ENCODE measurements at regions not wholly inside any gene's neighbourhood (a gene's known extent, or its start where the extent isn't known, plus 50 kb on each side); places are given as distances from the start of the nearest gene placed in this dataset.
A peak's percentile ranks its signal among the peaks of the same experiment; 100 is the strongest.

DNA sequence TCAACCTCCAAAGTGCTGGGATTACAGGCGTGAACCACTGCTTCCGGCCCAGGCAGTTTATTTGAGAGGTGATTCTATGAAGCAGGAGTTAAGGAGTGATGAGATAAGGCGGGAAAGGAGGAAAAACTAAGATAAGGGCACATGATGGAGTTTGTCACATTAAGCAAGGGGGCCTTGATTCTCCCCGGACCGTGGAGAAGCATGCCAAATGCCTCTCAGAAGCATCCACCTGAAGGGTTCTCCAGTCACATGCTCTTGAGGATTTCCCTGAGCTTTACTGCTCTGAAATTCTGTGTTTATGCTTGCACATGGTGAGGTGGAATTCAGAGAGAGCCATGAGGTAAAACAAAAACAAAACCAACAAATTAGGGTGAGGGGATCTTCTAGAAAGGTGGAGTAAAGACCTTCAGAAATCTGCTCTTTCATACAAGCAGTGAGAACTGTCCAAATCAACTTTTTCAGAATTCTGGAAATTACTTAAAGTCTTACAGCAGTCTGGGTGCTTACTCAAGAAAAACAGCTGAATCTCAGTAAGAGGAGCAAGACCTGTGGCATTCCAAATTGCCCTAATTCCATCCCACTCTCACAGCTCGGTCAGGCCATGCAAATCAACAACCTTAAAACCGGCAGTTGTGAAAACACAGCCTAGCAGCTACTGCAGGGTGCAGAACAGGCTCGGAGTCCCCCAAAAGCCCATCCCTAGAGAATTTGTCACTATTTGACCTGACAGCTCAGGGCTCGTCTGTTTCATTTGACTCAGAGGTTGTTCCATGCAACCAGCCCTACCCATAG is 69.1 kb upstream of the CTLA4 start:
- Mint-ChIP-seq H3K4me1 (no peaks in the 10 kb centered on the region), H3K36me3 (ENCODE audit: low read depth) (no peaks in the 10 kb centered on the region), H3K27me3 (ENCODE audit: low read depth) (peaks cover 4% of the 10 kb centered on the region), H3K4me3 (no peak overlapping the region), H3K27ac (peak overlapping the region in 1 of 3 experiments; percentile 5), H3K9me3 (peaks cover 17% of the 10 kb centered on the region)
- TF ChIP-seq CTCF (IDR thresholded peaks at IDR 0.05; ENCODE audit: unreplicated experiment in 3 of 3), result no peak

GRCh38 chr2:203799908-203800307 is 67.7 kb upstream of the CTLA4 start:
- H3K4me1 Mint-ChIP-seq, result no peaks in the 10 kb centered on the region
- peaks cover 5% of the 10 kb centered on the region for H3K36me3 Mint-ChIP-seq (ENCODE audit: low read depth)
- peak overlapping the region; percentile 9 to 64 (median 29) for H3K27ac Mint-ChIP-seq
- H3K9me3 Mint-ChIP-seq, result peaks cover 25% of the 10 kb centered on the region
- H3K27me3 Mint-ChIP-seq (ENCODE audit: low read depth), result peaks cover 4% of the 10 kb centered on the region
- H3K4me3 Mint-ChIP-seq, result no peak overlapping the region
- TF ChIP-seq CTCF (IDR thresholded peaks at IDR 0.05; ENCODE audit: unreplicated experiment in 3 of 3), result no peak

GRCh38 chr2:203800783-203801182 is 66.8 kb upstream of the CTLA4 start:
- Mint-ChIP-seq H3K4me1 (no peaks in the 10 kb centered on the region), H3K27ac (no peak overlapping the region), H3K4me3 (no peak overlapping the region), H3K9me3 (peaks cover 29% of the 10 kb centered on the region), H3K27me3 (ENCODE audit: low read depth) (peaks cover 4% of the 10 kb centered on the region), H3K36me3 (ENCODE audit: low read depth) (peaks cover 7% of the 10 kb centered on the region)
- TF ChIP-seq CTCF (IDR thresholded peaks at IDR 0.05; ENCODE audit: unreplicated experiment in 3 of 3), result no peak

- Mint-ChIP-seq H3K27me3 (ENCODE audit: low read depth) (peaks cover 4% of the 10 kb centered on the region), H3K4me3 (no peak overlapping the region), H3K9me3 (peaks cover 36% of the 10 kb centered on the region), H3K4me1 (no peaks in the 10 kb centered on the region), H3K36me3 (ENCODE audit: low read depth) (peaks cover 9% of the 10 kb centered on the region), H3K27ac (no peak overlapping the region)
- TF ChIP-seq CTCF (IDR thresholded peaks at IDR 0.05; ENCODE audit: unreplicated experiment in 3 of 3), result no peak
These were observed 65.1 kb upstream of the CTLA4 start for GRCh38 chr2:203802342-203803052.

GRCh38 chr2:203803053-203803429 is 64.5 kb upstream of the CTLA4 start:
- no peak overlapping the region for H3K4me3 Mint-ChIP-seq
- peaks cover 38% of the 10 kb centered on the region for H3K9me3 Mint-ChIP-seq
- H3K27ac Mint-ChIP-seq, result no peak overlapping the region
- H3K4me1 Mint-ChIP-seq, result peaks cover 5% of the 10 kb centered on the region
- peaks cover 4% of the 10 kb centered on the region for H3K27me3 Mint-ChIP-seq (ENCODE audit: low read depth)
- TF ChIP-seq CTCF (IDR thresholded peaks at IDR 0.05; ENCODE audit: unreplicated experiment in 3 of 3), result no peak
- peaks cover 9% of the 10 kb centered on the region for H3K36me3 Mint-ChIP-seq (ENCODE audit: low read depth)

All from nephron (organoid).